Left lung (tissue), 4 donors: ENCODE measurements at regions not wholly inside any gene's neighbourhood (a gene's known extent, or its start where the extent isn't known, plus 50 kb on each side); places are given as distances from the start of the nearest gene placed in this dataset.
"Not testable (repeated sequence)": the region's sequence is repeated elsewhere in the genome, so short reads cannot be mapped to it uniquely, and the experiment has no call there.

Experiments used
- ATAC-seq: fragments of 200-7000 bp; cut with Tn5 transposase; one replicate; pipeline ENCODE4 v1.9.1; 2020; ENCODE audit warnings: moderate library complexity
- DNase-seq, 4 donors: peaks; one replicate each; pipeline ENCODE4 v3.0.0-alpha.2; 2013 to 2020
- H3K27ac ChIP-seq, 2 donors: fragments of 200-600 bp; sonication (generic) in 1 of 2; one replicate each; pipeline versions ENCODE4 v1.5.0 to v1.8.0; 2020 to 2021
- H3K27me3 ChIP-seq, 2 donors: fragments of 200-600 bp; sonication (generic) in 1 of 2; one replicate each; pipeline versions ENCODE4 v1.5.0 to v1.8.0; 2020 to 2021
- H3K36me3 ChIP-seq, 2 donors: fragments of 200-600 bp; sonication (generic) in 1 of 2; one replicate each; pipeline versions ENCODE4 v1.5.0 to v1.8.0; 2020 to 2021
- H3K4me1 ChIP-seq, 2 donors: fragments of 200-600 bp; one replicate each; pipeline ENCODE4 v1.8.0; 2021
- H3K4me3 ChIP-seq, 2 donors: fragments of 200-600 bp; sonication (generic) in 1 of 2; one replicate each; pipeline versions ENCODE4 v1.5.0 to v1.8.0; 2020 to 2021; ENCODE audit warnings: mild to moderate bottlenecking in 1 of 2
- H3K9me3 ChIP-seq, 2 donors: fragments of 200-600 bp; sonication (generic) in 1 of 2; one replicate each; pipeline versions ENCODE4 v1.5.0 to v1.8.0; 2020 to 2021
- CTCF ChIP-seq, 2 donors: fragments of 200-600 bp; sonication (generic) in 1 of 2; IDR thresholded peaks; one replicate each; pipeline versions ENCODE4 v1.5.0 to v1.8.0; 2021; ENCODE audit warnings: antibody characterized with exemption in 2 of 2
- intact Hi-C, 2 donors: fragments of 100-400 bp; cut with DNase I; formaldehyde crosslinking; loops; one replicate each; pipeline versions ENCODE4 v1.11.2 to v1.14.2; 2022
- donor health status: DM: no; HTN: yes; CAD: no.
- donor health status: DM: no; HTN: no; CAD: no.

- H3K36me3 ChIP-seq: no peaks in the 10 kb centered on the region
- ATAC-seq (no peak), DNase-seq (no peak)
- intact Hi-C loops: no loop called here
- no peak for TF ChIP-seq CTCF (IDR thresholded peaks at IDR 0.05)
- no peak overlapping the region for H3K4me3 ChIP-seq
- H3K27me3 ChIP-seq: no peaks in the 10 kb centered on the region
- no peaks in the 10 kb centered on the region for H3K4me1 ChIP-seq
- peaks cover 0 to 14% of the 10 kb centered on the region in 2 donors for H3K9me3 ChIP-seq
- no peak overlapping the region for H3K27ac ChIP-seq
Measured at GRCh38 chr5:104019956-104020355, 457.4 kb upstream of the NUDT12 start.

- Histone ChIP-seq H3K4me1 (no peaks in the 10 kb centered on the region), H3K27me3 (no peaks in the 10 kb centered on the region), H3K4me3 (no peak overlapping the region), H3K36me3 (no peaks in the 10 kb centered on the region), H3K27ac (no peak overlapping the region), H3K9me3 (peaks cover 0 to 14% of the 10 kb centered on the region in 2 donors)
- ATAC-seq (no peak), DNase-seq (no peak)
- intact Hi-C loops: no loop called here
- TF ChIP-seq CTCF (IDR thresholded peaks at IDR 0.05): no peak
Measured at GRCh38 chr5:104018299-104018698, 455.7 kb upstream of the NUDT12 start.

- ATAC-seq (no peak), DNase-seq (no peak)
- no peak overlapping the region for H3K4me3 ChIP-seq
- intact Hi-C loops: no loop called here
- H3K9me3 ChIP-seq: peaks cover 0 to 16% of the 10 kb centered on the region in 2 donors
- H3K27me3 ChIP-seq: no peaks in the 10 kb centered on the region
- H3K4me1 ChIP-seq: no peaks in the 10 kb centered on the region
- H3K27ac ChIP-seq: no peak overlapping the region
- no peak for TF ChIP-seq CTCF (IDR thresholded peaks at IDR 0.05)
- no peaks in the 10 kb centered on the region for H3K36me3 ChIP-seq
Measured at GRCh38 chr5:104016646-104017045, 454.1 kb upstream of the NUDT12 start.

GRCh38 chr5:104015765-104016164, 453.2 kb upstream of the NUDT12 start:
- no peak overlapping the region for H3K4me3 ChIP-seq
- H3K9me3 ChIP-seq: peaks cover 0 to 16% of the 10 kb centered on the region in 2 donors
- no peaks in the 10 kb centered on the region for H3K4me1 ChIP-seq
- no peak overlapping the region for H3K27ac ChIP-seq
- intact Hi-C loops: no loop called here
- ATAC-seq: no peak
- no peaks in the 10 kb centered on the region for H3K36me3 ChIP-seq
- no peak for TF ChIP-seq CTCF (IDR thresholded peaks at IDR 0.05)
- DNase-seq: no peak
- no peaks in the 10 kb centered on the region for H3K27me3 ChIP-seq

GRCh38 chr5:104002783-104003182, 440.2 kb upstream of the NUDT12 start:
- H3K27me3 ChIP-seq, ATAC-seq, H3K9me3 ChIP-seq, intact Hi-C loops, H3K36me3 ChIP-seq, H3K4me3 ChIP-seq, H3K27ac ChIP-seq, DNase-seq, H3K4me1 ChIP-seq: not testable (repeated sequence)

GRCh38 chr5:104001136-104001535, 438.5 kb upstream of the NUDT12 start:
- ATAC-seq: no peak
- H3K9me3 ChIP-seq: peaks cover 0 to 8% of the 10 kb centered on the region in 2 donors
- H3K27ac ChIP-seq: no peak overlapping the region
- no peaks in the 10 kb centered on the region for H3K4me1 ChIP-seq
- H3K27me3 ChIP-seq: no peaks in the 10 kb centered on the region
- intact Hi-C loops: no loop called here
- H3K4me3 ChIP-seq: no peak overlapping the region
- DNase-seq: no peak
- no peak for TF ChIP-seq CTCF (IDR thresholded peaks at IDR 0.05)
- H3K36me3 ChIP-seq: no peaks in the 10 kb centered on the region
